T-helper 2 cell treated with Interferon-gamma antibody and Interleukin-4, amounts not matched to agents 5 μg/mL and 100 μg/mL, for 36 hours (primary cell): ENCODE measurements at regions not wholly inside any gene's neighbourhood (a gene's known extent, or its start where the extent isn't known, plus 50 kb on each side); places are given as distances from the start of the nearest gene placed in this dataset.
"Not testable (repeated sequence)": the region's sequence is repeated elsewhere in the genome, so short reads cannot be mapped to it uniquely, and the experiment has no call there.

Source experiments
- DNase-seq: peaks from one replicate; pipeline ENCODE4 v3.0.0; 2021; ENCODE audit warnings: low spot score
- H3K27ac Mint-ChIP-seq: one replicate; pipeline ENCODE4 v1.8.0; 2021; ENCODE audit warnings: mild to moderate bottlenecking, mixed read lengths
- H3K27me3 Mint-ChIP-seq: one replicate; pipeline ENCODE4 v1.8.0; 2021; ENCODE audit warnings: low read depth, mixed read lengths
- H3K36me3 Mint-ChIP-seq: one replicate; pipeline ENCODE4 v1.8.0; 2021; ENCODE audit warnings: low read depth, mixed read lengths
- H3K4me1 Mint-ChIP-seq: one replicate; pipeline ENCODE4 v1.8.0; 2021; ENCODE audit warnings: low read depth, mixed read lengths
- H3K4me3 Mint-ChIP-seq: one replicate; pipeline ENCODE4 v1.8.0; 2022; ENCODE audit warnings: mild to moderate bottlenecking, moderate library complexity, mixed read lengths
- H3K9me3 Mint-ChIP-seq: one replicate; pipeline ENCODE4 v1.8.0; 2021; ENCODE audit warnings: mixed read lengths

DNA sequence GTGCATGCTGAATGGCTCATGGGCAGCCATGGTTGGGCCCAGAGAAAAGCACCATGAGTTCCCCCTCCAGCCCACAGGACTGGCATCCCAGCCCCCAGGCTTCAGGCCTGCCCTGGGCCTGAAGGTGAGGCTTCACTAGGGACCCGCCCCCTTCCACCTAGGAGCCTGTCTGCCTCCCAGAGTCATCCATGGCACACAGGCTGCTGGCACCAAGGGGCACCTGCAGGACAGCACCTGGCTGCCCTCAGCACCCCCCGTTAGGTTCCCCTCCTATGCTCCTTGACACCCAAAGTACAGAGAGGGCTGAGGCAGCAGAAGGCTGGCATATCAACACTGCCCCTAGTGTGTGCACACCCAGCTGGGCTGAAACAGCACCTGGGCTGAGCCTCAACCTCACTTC is 566.7 kb upstream of the PCDH7 start:
- Mint-ChIP-seq H3K36me3 (no peaks in the 10 kb centered on the region), H3K27me3 (no peaks in the 10 kb centered on the region), H3K4me3 (no peak overlapping the region), H3K4me1 (no peaks in the 10 kb centered on the region), H3K27ac (no peak overlapping the region), H3K9me3 (peaks cover 38% of the 10 kb centered on the region)
- DNase-seq, result no peak

DNA sequence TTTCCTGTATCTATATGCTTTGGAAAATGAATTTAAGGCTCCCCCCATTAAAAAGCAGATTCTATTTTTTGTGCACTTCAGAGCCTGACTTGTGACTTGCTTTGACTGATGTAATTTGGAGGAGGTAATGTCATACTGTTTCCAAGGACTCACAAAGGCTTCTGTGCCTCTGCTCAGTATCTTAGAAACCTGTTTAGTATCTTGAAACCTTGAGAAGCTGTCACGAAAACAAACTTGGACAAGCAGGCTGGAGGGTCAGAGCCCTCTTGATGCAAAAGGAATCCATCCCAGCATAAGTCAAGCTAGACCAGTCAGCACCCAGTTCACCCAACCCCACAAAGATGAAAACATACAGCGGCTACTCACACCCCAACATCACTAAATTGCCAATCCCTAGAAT is 560.0 kb upstream of the PCDH7 start:
- H3K36me3 Mint-ChIP-seq, result no peaks in the 10 kb centered on the region
- no peak overlapping the region for H3K27ac Mint-ChIP-seq
- no peaks in the 10 kb centered on the region for H3K4me1 Mint-ChIP-seq
- H3K4me3 Mint-ChIP-seq, result no peak overlapping the region
- DNase-seq, result no peak
- peaks cover 33% of the 10 kb centered on the region for H3K9me3 Mint-ChIP-seq
- H3K27me3 Mint-ChIP-seq, result no peaks in the 10 kb centered on the region

DNA sequence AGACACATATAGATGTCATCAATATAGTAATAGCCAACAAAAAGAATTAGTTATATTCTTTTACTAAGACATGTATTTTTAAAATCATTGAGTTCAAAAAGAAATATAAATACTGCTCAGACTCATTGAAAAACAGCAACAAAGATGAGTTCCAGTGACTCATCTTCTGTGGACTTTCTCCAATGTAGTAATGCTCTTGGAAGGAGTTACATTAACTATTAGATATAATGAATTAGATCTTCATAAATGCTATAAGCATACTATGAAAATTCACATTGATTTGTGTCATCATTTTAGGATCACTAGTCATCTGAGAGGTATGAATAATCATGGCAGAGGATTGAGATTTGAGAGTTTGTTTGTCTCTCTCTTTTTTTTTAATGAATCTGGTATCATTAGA is 547.8 kb upstream of the PCDH7 start:
- no peaks in the 10 kb centered on the region for H3K27me3 Mint-ChIP-seq

DNA sequence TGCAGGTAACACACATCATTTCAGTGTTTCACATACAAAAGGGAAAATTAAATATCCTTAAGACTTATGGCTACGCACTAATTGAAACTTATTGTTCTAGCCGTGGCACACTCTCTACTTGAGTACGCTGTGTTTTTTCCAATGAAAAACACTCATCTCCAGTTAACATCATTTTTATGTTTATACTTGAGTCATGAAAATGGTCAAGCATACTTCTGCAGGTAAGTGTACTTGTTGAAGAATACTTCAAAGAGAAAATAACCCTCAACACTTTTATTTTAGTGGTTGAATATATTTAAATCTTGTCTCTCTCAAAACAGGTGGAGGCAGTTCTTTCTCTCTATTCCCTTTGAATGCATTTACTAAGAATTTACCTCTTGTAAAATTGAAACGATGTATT is 538.7 kb upstream of the PCDH7 start:
- H3K9me3 Mint-ChIP-seq, result peaks cover 32% of the 10 kb centered on the region
- no peak for DNase-seq
- no peak overlapping the region for H3K27ac Mint-ChIP-seq
- no peak overlapping the region for H3K4me3 Mint-ChIP-seq
- no peaks in the 10 kb centered on the region for H3K36me3 Mint-ChIP-seq
- no peaks in the 10 kb centered on the region for H3K27me3 Mint-ChIP-seq
- no peaks in the 10 kb centered on the region for H3K4me1 Mint-ChIP-seq

More for the DNA sequence above, 547.8 kb upstream of the PCDH7 start:
- no peak overlapping the region for H3K4me3 Mint-ChIP-seq
- H3K4me1 Mint-ChIP-seq, result no peaks in the 10 kb centered on the region
- H3K36me3 Mint-ChIP-seq, result no peaks in the 10 kb centered on the region
- no peak for DNase-seq
- H3K9me3 Mint-ChIP-seq, result peaks cover 34% of the 10 kb centered on the region
- no peak overlapping the region for H3K27ac Mint-ChIP-seq

DNA sequence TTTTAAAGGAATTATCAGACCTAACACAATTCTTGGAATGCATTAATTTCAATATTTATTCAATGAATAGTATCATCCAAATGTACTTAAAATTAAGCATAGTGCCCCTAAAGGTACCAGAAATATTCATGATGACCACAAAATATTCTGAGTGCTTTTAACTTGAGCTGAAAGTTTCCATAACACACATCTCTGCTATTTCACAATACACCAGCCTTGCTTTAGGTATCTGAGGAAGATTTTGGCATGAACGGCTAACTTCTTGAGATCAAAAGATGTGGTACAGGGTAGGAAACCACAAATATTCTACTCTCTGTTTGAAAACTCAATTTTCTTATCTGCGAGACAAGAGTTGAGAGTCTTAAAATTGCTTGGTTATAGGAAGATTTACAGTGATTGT is 538.3 kb upstream of the PCDH7 start:
- no peaks in the 10 kb centered on the region for H3K27me3 Mint-ChIP-seq
- no peak for DNase-seq
- H3K27ac Mint-ChIP-seq, result no peak overlapping the region
- H3K9me3 Mint-ChIP-seq, result peaks cover 32% of the 10 kb centered on the region
- no peak overlapping the region for H3K4me3 Mint-ChIP-seq
- no peaks in the 10 kb centered on the region for H3K4me1 Mint-ChIP-seq
- H3K36me3 Mint-ChIP-seq, result no peaks in the 10 kb centered on the region

DNA sequence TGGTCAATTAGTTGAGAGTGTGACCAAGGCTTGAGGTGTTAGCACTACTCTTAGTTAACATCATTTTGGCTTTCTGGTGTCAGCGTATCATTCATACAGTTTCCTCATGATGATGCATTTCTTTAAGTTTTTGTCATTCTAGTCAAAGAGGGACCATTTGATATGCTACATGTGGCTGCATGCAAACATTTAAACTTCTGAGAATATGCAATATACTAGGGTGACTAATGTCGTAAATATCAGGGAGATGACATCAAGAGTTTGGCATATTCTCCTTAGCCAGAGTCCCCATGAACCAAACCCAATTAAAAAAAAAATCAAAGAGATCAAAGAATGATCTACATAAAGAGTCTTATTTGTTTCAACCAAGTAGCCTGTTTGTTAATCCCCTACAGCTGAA is 537.4 kb upstream of the PCDH7 start:
- Mint-ChIP-seq H3K4me3 (no peak overlapping the region), H3K9me3 (peaks cover 29% of the 10 kb centered on the region), H3K27me3 (no peaks in the 10 kb centered on the region), H3K4me1 (no peaks in the 10 kb centered on the region), H3K27ac (no peak overlapping the region), H3K36me3 (no peaks in the 10 kb centered on the region)
- no peak for DNase-seq

DNA sequence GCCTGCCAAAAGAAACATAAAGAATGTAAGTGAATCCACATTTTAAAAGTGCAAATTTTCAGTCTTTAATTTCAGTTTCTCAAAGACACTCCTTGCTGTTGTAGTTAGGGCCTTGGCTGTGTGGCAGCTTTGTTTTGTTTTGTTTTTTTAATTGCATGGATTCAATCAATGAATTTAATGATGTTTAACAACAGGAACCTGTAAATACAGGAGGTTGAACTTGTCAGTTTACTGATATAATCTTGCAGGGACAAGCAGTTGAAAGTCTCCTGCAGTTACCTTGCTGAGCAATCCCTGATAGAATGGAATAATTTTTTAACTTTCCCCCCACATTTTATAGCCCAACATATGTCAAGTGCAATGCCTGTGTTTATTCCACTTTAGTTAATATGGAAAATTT is 528.3 kb upstream of the PCDH7 start:
- Mint-ChIP-seq H3K4me3 (no peak overlapping the region), H3K36me3 (no peaks in the 10 kb centered on the region), H3K27ac (no peak overlapping the region), H3K4me1 (no peaks in the 10 kb centered on the region), H3K9me3 (peaks cover 39% of the 10 kb centered on the region), H3K27me3 (no peaks in the 10 kb centered on the region)
- DNase-seq, result no peak

DNA sequence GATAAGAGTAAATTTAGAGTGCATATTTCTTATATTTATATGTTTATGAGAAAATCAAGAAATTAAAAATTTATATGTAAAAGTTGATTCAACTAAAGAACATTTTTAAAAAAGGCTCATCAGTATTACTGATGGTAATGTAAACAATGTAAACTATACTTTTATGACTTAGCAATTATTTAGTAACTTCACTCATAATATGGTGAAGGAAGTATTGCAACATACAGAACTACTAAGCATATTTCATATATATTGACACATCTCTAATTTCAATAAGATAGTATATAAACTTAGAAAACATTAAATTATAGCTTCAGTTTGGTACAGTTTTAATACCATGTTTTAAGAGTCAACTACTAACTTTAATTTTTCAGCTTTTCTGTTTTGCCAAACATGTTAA is 512.8 kb upstream of the PCDH7 start:
- Mint-ChIP-seq H3K9me3 (peaks cover 35% of the 10 kb centered on the region), H3K27ac (no peak overlapping the region), H3K4me3 (no peak overlapping the region), H3K4me1 (no peaks in the 10 kb centered on the region), H3K36me3 (no peaks in the 10 kb centered on the region), H3K27me3 (no peaks in the 10 kb centered on the region)
- DNase-seq, result no peak

DNA sequence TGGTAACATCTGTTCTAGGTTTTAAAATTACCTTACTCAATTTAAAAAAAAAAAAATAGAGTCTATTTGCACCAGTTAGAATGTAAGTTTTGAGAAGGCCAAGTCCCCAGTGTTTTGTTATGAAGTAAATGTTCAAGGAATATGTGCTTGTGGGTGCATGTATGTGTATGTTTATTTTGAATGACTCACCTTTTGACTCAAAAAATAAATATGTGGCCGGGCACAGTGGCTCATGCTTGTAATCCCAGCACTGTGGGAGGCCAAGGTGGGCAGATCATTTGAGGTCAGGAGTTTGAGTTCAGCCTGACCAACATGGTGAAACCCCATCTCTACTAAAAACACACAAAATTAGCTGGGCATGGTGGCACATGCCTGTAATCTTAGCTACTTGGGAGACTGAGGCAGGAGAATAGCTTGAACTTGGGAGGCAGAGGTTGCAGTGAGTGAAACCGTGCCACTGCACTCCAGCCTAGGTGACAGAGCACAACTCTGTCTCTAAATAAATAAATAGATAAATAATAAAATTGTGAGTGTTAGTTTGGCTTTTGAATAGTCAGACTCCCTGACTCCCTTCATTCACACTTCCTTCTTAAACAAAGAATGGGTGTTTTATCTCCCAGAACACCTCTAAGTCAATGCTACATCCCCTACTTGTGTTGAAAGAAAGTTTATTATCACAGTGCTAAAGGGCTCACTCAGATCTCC is 511.3 kb upstream of the PCDH7 start:
- Mint-ChIP-seq H3K27me3 (no peaks in the 10 kb centered on the region), H3K4me3 (no peak overlapping the region), H3K27ac (no peak overlapping the region), H3K36me3 (no peaks in the 10 kb centered on the region), H3K9me3 (peaks cover 33% of the 10 kb centered on the region), H3K4me1 (no peaks in the 10 kb centered on the region)
- DNase-seq, result no peak

DNA sequence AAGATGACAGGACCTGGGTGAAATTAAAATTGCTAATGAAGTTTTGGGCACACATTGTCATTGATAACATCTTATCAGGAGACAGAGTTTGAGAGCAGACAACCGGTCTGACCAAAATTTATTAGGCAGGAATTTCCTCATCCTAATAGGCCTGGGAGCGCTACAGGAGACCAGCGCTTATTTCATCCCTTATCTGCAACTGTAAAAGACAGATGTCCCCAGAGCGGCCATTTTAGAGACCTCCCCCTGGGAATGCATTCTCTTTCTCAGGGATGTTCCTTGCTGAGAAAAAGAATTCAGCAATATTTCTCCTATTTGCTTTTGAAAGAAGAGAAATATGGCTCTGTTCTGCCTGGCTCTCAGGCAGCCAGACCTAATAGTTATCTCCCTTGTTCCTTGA is 504.2 kb upstream of the PCDH7 start:
- H3K36me3 Mint-ChIP-seq, H3K4me1 Mint-ChIP-seq, H3K4me3 Mint-ChIP-seq, H3K27ac Mint-ChIP-seq, H3K27me3 Mint-ChIP-seq, DNase-seq: not testable (repeated sequence)
- peaks cover 58% of the 10 kb centered on the region for H3K9me3 Mint-ChIP-seq

DNA sequence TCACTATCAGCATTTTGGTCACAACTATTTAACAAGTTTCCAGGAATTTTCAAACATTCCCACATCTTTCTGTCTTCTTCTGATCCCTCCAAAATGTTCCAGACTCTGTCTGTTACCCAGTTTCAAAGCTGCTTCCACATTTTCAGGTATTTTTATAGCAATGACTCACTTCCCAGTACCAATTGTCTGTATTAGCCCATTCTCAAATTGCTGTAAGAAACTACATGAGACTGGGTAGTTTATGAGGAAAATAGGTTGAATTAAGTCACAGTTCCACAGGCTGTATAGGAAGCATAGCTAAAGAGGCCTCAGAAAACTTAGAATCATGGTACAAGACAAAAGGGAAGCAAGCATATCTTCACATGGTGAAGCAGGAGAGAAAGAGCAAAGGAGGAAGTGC is 475.0 kb upstream of the PCDH7 start:
- no peak overlapping the region for H3K4me3 Mint-ChIP-seq
- no peak for DNase-seq
- no peaks in the 10 kb centered on the region for H3K27me3 Mint-ChIP-seq
- H3K4me1 Mint-ChIP-seq, result no peaks in the 10 kb centered on the region
- H3K36me3 Mint-ChIP-seq, result no peaks in the 10 kb centered on the region
- H3K9me3 Mint-ChIP-seq, result peaks cover 55% of the 10 kb centered on the region
- no peak overlapping the region for H3K27ac Mint-ChIP-seq

DNA sequence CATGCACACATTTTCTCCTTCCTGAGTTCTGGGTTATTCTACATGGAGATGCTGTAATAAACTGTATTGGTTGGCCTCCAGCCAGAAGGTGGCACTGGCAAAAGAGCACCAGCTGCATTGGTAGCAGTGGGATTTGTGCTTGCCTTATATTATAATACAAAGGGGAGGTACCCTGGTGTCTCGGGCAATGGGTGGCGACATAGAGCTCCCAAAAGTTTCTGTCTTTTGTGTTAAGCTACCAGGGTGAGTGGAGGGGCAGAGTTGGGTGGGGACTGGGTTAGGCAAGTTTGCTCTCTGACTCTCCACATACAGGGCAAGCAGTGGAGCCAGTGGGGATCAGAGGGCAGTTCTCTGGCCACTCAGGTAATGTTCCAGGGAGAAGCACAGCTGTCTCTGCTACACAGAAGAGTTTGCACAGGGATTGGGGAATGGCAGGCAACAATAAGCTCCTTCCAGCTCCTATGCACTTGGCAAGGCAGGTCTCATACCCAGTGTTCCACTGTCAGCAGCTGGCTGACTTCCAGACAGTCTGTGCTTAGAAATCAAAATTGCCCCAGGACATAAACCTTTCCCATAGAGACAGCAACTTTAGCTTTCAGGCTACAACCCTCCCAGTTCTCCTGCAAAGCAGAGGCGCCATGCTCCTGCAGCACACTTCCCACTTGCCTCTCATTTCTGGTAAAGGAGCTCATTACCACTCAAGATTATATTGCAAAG is 463.9 kb upstream of the PCDH7 start:
- DNase-seq, result no peak
- Mint-ChIP-seq H3K4me3 (no peak overlapping the region), H3K27me3 (no peaks in the 10 kb centered on the region), H3K36me3 (no peaks in the 10 kb centered on the region), H3K4me1 (no peaks in the 10 kb centered on the region), H3K9me3 (peaks cover 41% of the 10 kb centered on the region), H3K27ac (no peak overlapping the region)

DNA sequence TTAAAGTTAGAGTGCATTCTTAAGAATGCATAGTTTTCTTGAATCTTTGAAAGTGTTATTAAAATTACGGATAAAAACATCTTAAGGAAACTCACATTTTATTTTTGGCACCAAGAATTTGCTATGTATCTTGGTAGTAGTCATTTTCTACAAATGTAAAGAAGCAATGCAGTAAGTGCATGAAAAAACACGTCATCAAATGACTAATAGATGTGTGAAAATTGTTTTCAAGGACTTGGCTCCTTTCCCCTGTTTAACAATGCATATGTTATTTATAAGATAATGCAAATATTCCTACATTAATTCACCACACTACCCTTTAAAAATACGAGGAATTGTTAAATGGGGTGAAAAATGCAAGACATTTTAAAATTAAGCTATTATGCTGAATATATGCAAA is 461.2 kb upstream of the PCDH7 start:
- Mint-ChIP-seq H3K4me3 (no peak overlapping the region), H3K4me1 (no peaks in the 10 kb centered on the region), H3K36me3 (no peaks in the 10 kb centered on the region), H3K9me3 (peaks cover 26% of the 10 kb centered on the region), H3K27me3 (no peaks in the 10 kb centered on the region), H3K27ac (no peak overlapping the region)
- no peak for DNase-seq

DNA sequence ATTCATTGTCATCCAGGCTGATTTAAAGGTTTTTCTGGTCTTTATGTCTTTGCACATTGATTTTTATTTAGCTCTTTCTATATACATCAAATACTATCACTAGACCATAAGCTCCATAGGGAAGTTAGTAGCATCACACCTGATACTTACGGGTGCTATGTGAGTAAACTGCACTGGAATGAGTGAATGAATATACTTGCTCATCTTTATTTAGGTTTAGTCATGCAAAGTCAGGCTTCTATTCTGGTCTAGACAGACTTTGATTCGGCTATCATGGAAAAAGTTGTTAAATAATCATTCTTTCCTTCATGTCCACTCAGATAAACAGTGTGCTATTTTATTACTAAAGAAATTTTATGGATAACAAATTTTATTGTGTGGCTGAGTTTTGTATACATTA is 457.8 kb upstream of the PCDH7 start:
- H3K27me3 Mint-ChIP-seq, result no peaks in the 10 kb centered on the region
- no peaks in the 10 kb centered on the region for H3K36me3 Mint-ChIP-seq
- no peak overlapping the region for H3K4me3 Mint-ChIP-seq
- DNase-seq, result no peak
- H3K27ac Mint-ChIP-seq, result no peak overlapping the region
- peaks cover 16% of the 10 kb centered on the region for H3K9me3 Mint-ChIP-seq
- no peaks in the 10 kb centered on the region for H3K4me1 Mint-ChIP-seq

DNA sequence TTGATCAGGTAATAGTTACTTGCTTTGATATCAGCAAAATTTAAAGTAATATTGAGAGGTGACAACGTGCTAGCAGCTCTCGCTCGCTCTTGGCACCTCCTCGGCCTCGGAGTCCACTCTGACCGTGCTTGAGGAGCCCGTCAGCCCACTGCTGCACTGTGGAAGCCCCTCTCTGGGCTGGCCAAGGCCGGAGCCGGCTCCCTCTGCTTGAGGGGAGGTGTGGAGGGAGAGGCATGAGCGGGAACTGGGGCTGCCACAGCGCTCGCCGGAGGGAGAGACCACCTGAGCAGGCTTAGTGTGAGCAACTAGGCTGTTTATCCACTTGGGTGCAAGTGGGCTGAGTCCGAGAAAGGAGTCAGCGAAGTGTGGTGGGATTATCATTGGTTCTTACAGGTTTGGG is 455.7 kb upstream of the PCDH7 start:
- no peaks in the 10 kb centered on the region for H3K36me3 Mint-ChIP-seq
- no peak overlapping the region for H3K27ac Mint-ChIP-seq
- H3K4me1 Mint-ChIP-seq, result no peaks in the 10 kb centered on the region
- H3K9me3 Mint-ChIP-seq, result peaks cover 17% of the 10 kb centered on the region
- H3K27me3 Mint-ChIP-seq, result no peaks in the 10 kb centered on the region
- no peak for DNase-seq
- no peak overlapping the region for H3K4me3 Mint-ChIP-seq
